ENCODE measurements at regions not wholly inside any gene's neighbourhood (a gene's known extent, or its start where the extent isn't known, plus 50 kb on each side); places are given as distances from the start of the nearest gene placed in this dataset.

DNA sequence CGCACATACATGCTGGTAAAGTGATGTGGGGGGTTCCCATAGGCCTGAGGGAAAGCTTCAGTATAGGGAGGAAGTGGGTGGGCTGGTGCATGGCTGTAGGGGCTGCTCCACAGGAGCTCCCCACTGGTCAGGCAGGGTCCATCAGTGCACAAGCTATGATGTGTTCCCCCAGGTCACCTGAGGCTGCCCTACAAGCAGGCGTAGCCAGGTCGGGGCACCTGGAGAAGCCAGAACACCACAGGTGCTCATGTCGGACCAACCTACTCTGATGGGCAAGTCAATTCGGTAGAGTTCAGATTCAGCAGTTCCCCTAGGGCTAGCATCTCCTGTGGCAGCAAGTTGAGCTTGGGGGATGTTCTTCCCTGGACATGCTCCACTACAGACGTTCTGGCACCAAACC is 103.3 kb upstream of the EPHA5 start:
- H3K27ac ChIP-seq (ENCODE audit: low read depth, low read length): no peak overlapping the region
- H3K36me3 ChIP-seq (ENCODE audit: insufficient read depth, low read length): no peaks in the 10 kb centered on the region
- no peaks in the 10 kb centered on the region for H3K27me3 ChIP-seq (ENCODE audit: insufficient read depth, low read length)
- H2AFZ ChIP-seq (ENCODE audit: low read depth, low read length): no peak overlapping the region
- no peak for DNase-seq (ENCODE audit: low read depth)
- no peak for FAIRE-seq
- no peak overlapping the region for H3K9ac ChIP-seq (ENCODE audit: low read length)
- H3K9me3 Mint-ChIP-seq (ENCODE audit: unreplicated experiment): peaks cover 22% of the 10 kb centered on the region
- H3K27ac Mint-ChIP-seq (ENCODE audit: unreplicated experiment): no peak overlapping the region
- no peak overlapping the region for H3K4me3 ChIP-seq (ENCODE audit: insufficient read depth, low read depth, low read length)
- H3K4me1 ChIP-seq (ENCODE audit: insufficient read depth, low read length): no peaks in the 10 kb centered on the region
- no peaks in the 10 kb centered on the region for H4K20me1 ChIP-seq (ENCODE audit: insufficient read depth, low read length)
- no peaks in the 10 kb centered on the region for H3K27me3 Mint-ChIP-seq (ENCODE audit: low read depth, unreplicated experiment)
- H3K4me2 ChIP-seq (ENCODE audit: low read length): no peak overlapping the region
- no peaks in the 10 kb centered on the region for H3K4me1 Mint-ChIP-seq (ENCODE audit: low read depth, unreplicated experiment)
- no peaks in the 10 kb centered on the region for H3K79me2 ChIP-seq (ENCODE audit: insufficient read depth, low read length)
- H3K9me3 ChIP-seq (ENCODE audit: insufficient read depth, low read depth, low read length): peaks cover 5% of the 10 kb centered on the region
- H3K4me3 Mint-ChIP-seq (ENCODE audit: unreplicated experiment): no peak overlapping the region
- TF ChIP-seq EZH2 (IDR thresholded peaks at IDR 0.05; ENCODE audit: insufficient read depth, low read length): no peak
- TF ChIP-seq, protein P1, sequence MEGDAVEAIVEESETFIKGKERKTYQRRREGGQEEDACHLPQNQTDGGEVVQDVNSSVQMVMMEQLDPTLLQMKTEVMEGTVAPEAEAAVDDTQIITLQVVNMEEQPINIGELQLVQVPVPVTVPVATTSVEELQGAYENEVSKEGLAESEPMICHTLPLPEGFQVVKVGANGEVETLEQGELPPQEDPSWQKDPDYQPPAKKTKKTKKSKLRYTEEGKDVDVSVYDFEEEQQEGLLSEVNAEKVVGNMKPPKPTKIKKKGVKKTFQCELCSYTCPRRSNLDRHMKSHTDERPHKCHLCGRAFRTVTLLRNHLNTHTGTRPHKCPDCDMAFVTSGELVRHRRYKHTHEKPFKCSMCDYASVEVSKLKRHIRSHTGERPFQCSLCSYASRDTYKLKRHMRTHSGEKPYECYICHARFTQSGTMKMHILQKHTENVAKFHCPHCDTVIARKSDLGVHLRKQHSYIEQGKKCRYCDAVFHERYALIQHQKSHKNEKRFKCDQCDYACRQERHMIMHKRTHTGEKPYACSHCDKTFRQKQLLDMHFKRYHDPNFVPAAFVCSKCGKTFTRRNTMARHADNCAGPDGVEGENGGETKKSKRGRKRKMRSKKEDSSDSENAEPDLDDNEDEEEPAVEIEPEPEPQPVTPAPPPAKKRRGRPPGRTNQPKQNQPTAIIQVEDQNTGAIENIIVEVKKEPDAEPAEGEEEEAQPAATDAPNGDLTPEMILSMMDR (IDR thresholded peaks at IDR 0.05; ENCODE audit: insufficient read depth, low read depth, low read length): no peak
- peaks cover 5% of the 10 kb centered on the region for H3K36me3 Mint-ChIP-seq (ENCODE audit: low read depth, unreplicated experiment)

DNA sequence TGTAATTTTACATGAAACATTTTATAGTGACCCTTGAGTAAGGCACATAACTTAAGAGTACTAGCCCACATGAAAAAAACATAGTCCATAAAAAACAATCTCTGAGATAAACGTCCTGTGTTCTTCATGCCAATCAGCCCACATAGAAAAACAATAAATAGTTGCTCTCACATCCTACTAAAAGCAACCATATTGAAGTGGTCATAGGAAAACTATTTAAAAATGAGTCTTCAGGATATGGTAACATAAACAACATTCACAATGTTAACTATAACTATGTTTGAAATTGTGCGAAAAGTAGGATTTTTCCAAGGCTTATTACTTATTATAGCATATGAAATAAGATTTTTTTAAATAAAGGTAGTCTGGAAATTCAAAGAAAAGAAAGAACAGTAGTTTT is 77.1 kb upstream of the EPHA5 start:
- Histone ChIP-seq H3K36me3 (ENCODE audit: insufficient read depth, low read length) (no peaks in the 10 kb centered on the region), H3K27me3 (ENCODE audit: insufficient read depth, low read length) (no peaks in the 10 kb centered on the region), H3K79me2 (ENCODE audit: insufficient read depth, low read length) (no peaks in the 10 kb centered on the region), H3K4me2 (ENCODE audit: low read length) (peak overlapping the region; percentile 25), H3K27ac (ENCODE audit: low read depth, low read length) (no peak overlapping the region), H2AFZ (ENCODE audit: low read depth, low read length) (no peak overlapping the region), H3K9ac (ENCODE audit: low read length) (no peak overlapping the region), H3K9me3 (ENCODE audit: insufficient read depth, low read depth, low read length) (no peaks in the 10 kb centered on the region), H3K4me3 (ENCODE audit: insufficient read depth, low read depth, low read length) (no peak overlapping the region), H4K20me1 (ENCODE audit: insufficient read depth, low read length) (no peaks in the 10 kb centered on the region), H3K4me1 (ENCODE audit: insufficient read depth, low read length) (no peaks in the 10 kb centered on the region)
- H3K4me1 Mint-ChIP-seq (ENCODE audit: low read depth, unreplicated experiment): no peaks in the 10 kb centered on the region
- peak; percentile 58 for DNase-seq (ENCODE audit: low read depth)
- TF ChIP-seq EZH2 (IDR thresholded peaks at IDR 0.05; ENCODE audit: insufficient read depth, low read length): no peak
- TF ChIP-seq, protein P1 (IDR thresholded peaks at IDR 0.05; ENCODE audit: insufficient read depth, low read depth, low read length): no peak
- FAIRE-seq: no peak
- no peaks in the 10 kb centered on the region for H3K36me3 Mint-ChIP-seq (ENCODE audit: low read depth, unreplicated experiment)
- H3K9me3 Mint-ChIP-seq (ENCODE audit: unreplicated experiment): no peaks in the 10 kb centered on the region
- H3K27me3 Mint-ChIP-seq (ENCODE audit: low read depth, unreplicated experiment): no peaks in the 10 kb centered on the region
- H3K4me3 Mint-ChIP-seq (ENCODE audit: unreplicated experiment): no peak overlapping the region
- H3K27ac Mint-ChIP-seq (ENCODE audit: unreplicated experiment): no peak overlapping the region

DNA sequence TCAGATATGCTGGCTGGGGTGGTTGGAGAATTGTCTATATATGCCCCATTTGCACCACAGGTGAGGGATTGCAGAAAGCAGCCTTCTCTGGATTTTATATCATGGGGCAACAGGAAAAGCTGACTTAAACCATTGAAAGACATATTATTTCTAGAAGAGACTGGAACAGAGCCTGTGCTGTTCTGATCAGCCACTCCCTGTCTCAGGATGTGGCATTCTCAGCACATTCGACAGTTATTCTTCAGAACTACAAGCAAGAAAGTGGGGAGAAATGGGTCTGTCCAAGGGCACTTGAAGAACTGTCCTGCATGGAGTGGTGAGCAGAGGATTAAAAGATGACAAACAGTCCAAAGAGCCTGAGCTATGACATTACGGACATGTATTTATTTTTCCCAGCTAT is 67.8 kb upstream of the EPHA5 start:
- H3K27ac ChIP-seq (ENCODE audit: low read depth, low read length): no peak overlapping the region
- no peak for FAIRE-seq
- H3K27ac Mint-ChIP-seq (ENCODE audit: unreplicated experiment): no peak overlapping the region
- no peaks in the 10 kb centered on the region for H3K9me3 Mint-ChIP-seq (ENCODE audit: unreplicated experiment)
- H3K4me3 ChIP-seq (ENCODE audit: insufficient read depth, low read depth, low read length): no peak overlapping the region
- no peak for TF ChIP-seq EZH2 (IDR thresholded peaks at IDR 0.05; ENCODE audit: insufficient read depth, low read length)
- TF ChIP-seq, protein P1 (IDR thresholded peaks at IDR 0.05; ENCODE audit: insufficient read depth, low read depth, low read length): no peak
- H3K9me3 ChIP-seq (ENCODE audit: insufficient read depth, low read depth, low read length): no peaks in the 10 kb centered on the region
- H3K4me1 Mint-ChIP-seq (ENCODE audit: low read depth, unreplicated experiment): no peaks in the 10 kb centered on the region
- H3K27me3 Mint-ChIP-seq (ENCODE audit: low read depth, unreplicated experiment): no peaks in the 10 kb centered on the region
- no peak overlapping the region for H3K4me2 ChIP-seq (ENCODE audit: low read length)
- no peaks in the 10 kb centered on the region for H3K36me3 Mint-ChIP-seq (ENCODE audit: low read depth, unreplicated experiment)
- no peak overlapping the region for H3K4me3 Mint-ChIP-seq (ENCODE audit: unreplicated experiment)
- no peaks in the 10 kb centered on the region for H4K20me1 ChIP-seq (ENCODE audit: insufficient read depth, low read length)
- H2AFZ ChIP-seq (ENCODE audit: low read depth, low read length): no peak overlapping the region
- H3K79me2 ChIP-seq (ENCODE audit: insufficient read depth, low read length): no peaks in the 10 kb centered on the region
- DNase-seq (ENCODE audit: low read depth): no peak
- no peaks in the 10 kb centered on the region for H3K36me3 ChIP-seq (ENCODE audit: insufficient read depth, low read length)
- no peaks in the 10 kb centered on the region for H3K4me1 ChIP-seq (ENCODE audit: insufficient read depth, low read length)
- no peak overlapping the region for H3K9ac ChIP-seq (ENCODE audit: low read length)
- H3K27me3 ChIP-seq (ENCODE audit: insufficient read depth, low read length): no peaks in the 10 kb centered on the region

Measured in astrocyte (in vitro differentiated cells and primary cell).